CD4-positive, CD25-positive, alpha-beta regulatory T cell (primary cell): ENCODE measurements at regions not wholly inside any gene's neighbourhood (a gene's known extent, or its start where the extent isn't known, plus 50 kb on each side); places are given as distances from the start of the nearest gene placed in this dataset.

Experiments used
- ATAC-seq, 2 donors: fragments of 150-1000 bp; cut with Tn5 transposase; one replicate each; pipeline ENCODE4 v1.10.0; 2021; ENCODE audit warnings: low read depth in 2 of 2, moderate number of reproducible peaks in 2 of 2, moderate library complexity in 1 of 2
- DNase-seq, 3 donors: peaks; one replicate each; pipeline versions ENCODE4 v3.0.0 to v3.0.0-alpha.2; 2012 to 2022; ENCODE audit warnings: mixed read lengths in 1 of 3
- H3K27ac ChIP-seq: one replicate; pipeline ENCODE4 v1.7.0; 2013; ENCODE audit warnings: mild to moderate bottlenecking, low read length; ENCODE audit not compliant: insufficient read depth, poor library complexity, severe bottlenecking
- H3K27me3 ChIP-seq: one replicate; pipeline ENCODE4 v1.7.0; 2013; ENCODE audit warnings: low read length; ENCODE audit not compliant: control insufficient read depth, insufficient read depth
- H3K36me3 ChIP-seq: one replicate; pipeline ENCODE4 v1.7.0; 2013; ENCODE audit warnings: mild to moderate bottlenecking, low read length, moderate library complexity; ENCODE audit not compliant: control insufficient read depth, insufficient read depth
- H3K4me1 ChIP-seq: 2 replicates; pipeline ENCODE4 v1.7.0; 2013; ENCODE audit warnings: mild to moderate bottlenecking, low read length; ENCODE audit not compliant: insufficient read depth, control insufficient read depth, poor library complexity, severe bottlenecking
- H3K4me3 ChIP-seq: one replicate; pipeline ENCODE4 v1.7.0; 2013; ENCODE audit warnings: low read depth, mild to moderate bottlenecking, low read length, moderate library complexity
- H3K9me3 ChIP-seq, 2 experiments: 1 replicate in 1 of 2; 2 replicates in 1 of 2; pipeline ENCODE4 v1.7.0; 2013; ENCODE audit warnings: low read length in 2 of 2, mild to moderate bottlenecking in 1 of 2, moderate library complexity in 1 of 2; ENCODE audit not compliant: control insufficient read depth in 2 of 2
- H3K27ac Mint-ChIP-seq, 3 donors: one replicate each; pipeline ENCODE4 v1.8.0; 2020 to 2022; ENCODE audit warnings: mild to moderate bottlenecking in 3 of 3, mixed read lengths in 3 of 3, moderate library complexity in 2 of 3
- H3K27me3 Mint-ChIP-seq: one replicate; pipeline ENCODE4 v1.8.0; 2022; ENCODE audit warnings: mild to moderate bottlenecking, mixed read lengths
- H3K36me3 Mint-ChIP-seq: one replicate; pipeline ENCODE4 v1.8.0; 2020; ENCODE audit warnings: mixed read lengths
- H3K4me1 Mint-ChIP-seq, 4 donors: one replicate each; pipeline ENCODE4 v1.8.0; 2020 to 2022; ENCODE audit warnings: mixed read lengths in 4 of 4, mild to moderate bottlenecking in 1 of 4
- H3K4me3 Mint-ChIP-seq, 4 donors: one replicate each; pipeline ENCODE4 v1.8.0; 2020 to 2022; ENCODE audit warnings: mild to moderate bottlenecking in 4 of 4, mixed read lengths in 4 of 4, moderate library complexity in 3 of 4
- H3K9me3 Mint-ChIP-seq, 7 donors: one replicate each; pipeline ENCODE4 v1.8.0; 2020 to 2022; ENCODE audit warnings: mixed read lengths in 7 of 7, mild to moderate bottlenecking in 3 of 7, moderate library complexity in 2 of 7

DNA sequence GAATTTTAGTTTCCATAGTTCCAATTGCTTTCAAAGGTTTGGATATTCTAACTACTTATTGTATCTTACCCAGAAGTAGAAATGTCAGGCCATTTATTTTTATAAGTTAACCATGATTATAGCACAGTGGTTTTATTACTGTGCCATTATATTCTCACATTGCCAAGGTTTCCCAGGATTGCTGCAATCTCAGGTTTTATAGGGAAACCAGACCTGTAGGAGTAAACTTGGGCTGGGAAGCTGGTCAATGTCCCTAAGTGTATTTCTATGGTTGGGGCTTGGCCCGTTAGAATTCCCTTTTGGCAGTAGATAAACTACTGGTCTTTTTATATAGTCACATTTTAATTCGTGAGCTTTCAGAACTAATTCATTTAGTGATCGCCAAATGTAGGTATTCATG is 396.6 kb upstream of the KCNN2 start:
- no peak for ATAC-seq
- H3K9me3 ChIP-seq, result peaks cover 0 to 2% of the 10 kb centered on the region in 2 experiments

GRCh38 chr5:113969901-113970300 is 392.0 kb upstream of the KCNN2 start:
- Histone ChIP-seq H3K27ac (no peak overlapping the region), H3K4me3 (no peak overlapping the region), H3K9me3 (peaks cover 0 to 2% of the 10 kb centered on the region in 2 experiments), H3K27me3 (no peaks in the 10 kb centered on the region), H3K36me3 (no peaks in the 10 kb centered on the region), H3K4me1 (no peaks in the 10 kb centered on the region)
- no peak for DNase-seq
- Mint-ChIP-seq H3K36me3 (no peaks in the 10 kb centered on the region), H3K4me1 (no peaks in the 10 kb centered on the region), H3K4me3 (no peak overlapping the region), H3K27ac (no peak overlapping the region), H3K27me3 (no peaks in the 10 kb centered on the region), H3K9me3 (peaks cover 0 to 14% (median 3%) of the 10 kb centered on the region in 7 donors)
- ATAC-seq, result no peak

More for the DNA sequence above, 396.6 kb upstream of the KCNN2 start:
- no peak overlapping the region for H3K27ac ChIP-seq
- DNase-seq, result no peak
- no peaks in the 10 kb centered on the region for H3K27me3 ChIP-seq
- H3K4me3 Mint-ChIP-seq, result no peak overlapping the region
- no peaks in the 10 kb centered on the region for H3K36me3 Mint-ChIP-seq
- H3K4me1 ChIP-seq, result no peaks in the 10 kb centered on the region
- no peaks in the 10 kb centered on the region for H3K4me1 Mint-ChIP-seq
- no peaks in the 10 kb centered on the region for H3K27me3 Mint-ChIP-seq
- no peak overlapping the region for H3K4me3 ChIP-seq
- no peak overlapping the region for H3K27ac Mint-ChIP-seq
- H3K9me3 Mint-ChIP-seq, result peaks cover under 1 to 21% (median 7%) of the 10 kb centered on the region in 7 donors
- no peaks in the 10 kb centered on the region for H3K36me3 ChIP-seq

- no peaks in the 10 kb centered on the region for H3K36me3 Mint-ChIP-seq
- peaks cover 0 to 17% (median 1%) of the 10 kb centered on the region in 7 donors for H3K9me3 Mint-ChIP-seq
- ATAC-seq, result no peak
- H3K27ac Mint-ChIP-seq, result no peak overlapping the region
- no peaks in the 10 kb centered on the region for H3K4me1 Mint-ChIP-seq
- no peaks in the 10 kb centered on the region for H3K27me3 Mint-ChIP-seq
- Histone ChIP-seq H3K4me3 (no peak overlapping the region), H3K4me1 (no peaks in the 10 kb centered on the region), H3K27ac (no peak overlapping the region), H3K36me3 (no peaks in the 10 kb centered on the region), H3K9me3 (no peaks in the 10 kb centered on the region), H3K27me3 (no peaks in the 10 kb centered on the region)
- no peak overlapping the region for H3K4me3 Mint-ChIP-seq
- DNase-seq, result no peak
These were observed 390.4 kb upstream of the KCNN2 start for GRCh38 chr5:113971454-113971853.

GRCh38 chr5:113974976-113975375 is 386.9 kb upstream of the KCNN2 start:
- H3K4me1 Mint-ChIP-seq, result no peaks in the 10 kb centered on the region
- H3K27ac Mint-ChIP-seq, result no peak overlapping the region
- DNase-seq, result no peak
- Histone ChIP-seq H3K27ac (no peak overlapping the region), H3K4me1 (no peaks in the 10 kb centered on the region), H3K27me3 (no peaks in the 10 kb centered on the region), H3K36me3 (no peaks in the 10 kb centered on the region), H3K9me3 (no peaks in the 10 kb centered on the region), H3K4me3 (no peak overlapping the region)
- H3K4me3 Mint-ChIP-seq, result no peak overlapping the region
- ATAC-seq, result no peak
- no peaks in the 10 kb centered on the region for H3K27me3 Mint-ChIP-seq
- H3K9me3 Mint-ChIP-seq, result peaks cover 0 to 10% (median 0%) of the 10 kb centered on the region in 7 donors
- no peaks in the 10 kb centered on the region for H3K36me3 Mint-ChIP-seq

DNA sequence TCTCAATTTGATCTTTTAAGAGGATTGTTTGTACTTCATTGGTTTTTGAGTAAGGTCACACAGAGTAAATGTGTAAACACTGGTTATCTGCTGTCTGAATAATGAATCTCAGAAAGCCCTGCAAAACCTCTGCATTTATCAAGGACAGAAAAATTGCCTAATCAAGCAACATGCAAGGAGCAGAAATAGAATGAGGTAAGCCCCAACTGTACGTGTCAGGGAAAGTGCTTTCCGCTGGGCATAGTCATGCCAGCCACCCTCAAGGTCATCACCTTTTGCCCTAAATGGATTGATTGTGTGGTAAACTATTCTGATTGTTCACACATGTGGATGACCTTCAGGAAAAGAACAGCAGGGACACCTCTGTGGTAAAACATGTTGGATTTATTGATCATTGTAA is 376.9 kb upstream of the KCNN2 start:
- DNase-seq (no peak), ATAC-seq (no peak)
- Mint-ChIP-seq H3K4me3 (no peak overlapping the region), H3K27ac (no peak overlapping the region), H3K9me3 (peaks cover 0 to 9% (median 3%) of the 10 kb centered on the region in 7 donors), H3K4me1 (no peaks in the 10 kb centered on the region), H3K27me3 (no peaks in the 10 kb centered on the region), H3K36me3 (no peaks in the 10 kb centered on the region)
- no peak overlapping the region for H3K4me3 ChIP-seq
- H3K9me3 ChIP-seq, result no peaks in the 10 kb centered on the region
- no peak overlapping the region for H3K27ac ChIP-seq
- no peaks in the 10 kb centered on the region for H3K27me3 ChIP-seq
- no peaks in the 10 kb centered on the region for H3K36me3 ChIP-seq
- H3K4me1 ChIP-seq, result no peaks in the 10 kb centered on the region

- Mint-ChIP-seq H3K27ac (no peak overlapping the region), H3K9me3 (peaks cover 0 to 9% (median 3%) of the 10 kb centered on the region in 7 donors), H3K4me1 (no peaks in the 10 kb centered on the region), H3K36me3 (no peaks in the 10 kb centered on the region), H3K27me3 (no peaks in the 10 kb centered on the region), H3K4me3 (no peak overlapping the region)
- H3K36me3 ChIP-seq, result no peaks in the 10 kb centered on the region
- H3K4me1 ChIP-seq, result no peaks in the 10 kb centered on the region
- H3K27ac ChIP-seq, result no peak overlapping the region
- no peak overlapping the region for H3K4me3 ChIP-seq
- ATAC-seq (no peak), DNase-seq (no peak)
- H3K9me3 ChIP-seq, result no peaks in the 10 kb centered on the region
- H3K27me3 ChIP-seq, result no peaks in the 10 kb centered on the region
These were observed 376.4 kb upstream of the KCNN2 start for GRCh38 chr5:113985505-113985904.

DNA sequence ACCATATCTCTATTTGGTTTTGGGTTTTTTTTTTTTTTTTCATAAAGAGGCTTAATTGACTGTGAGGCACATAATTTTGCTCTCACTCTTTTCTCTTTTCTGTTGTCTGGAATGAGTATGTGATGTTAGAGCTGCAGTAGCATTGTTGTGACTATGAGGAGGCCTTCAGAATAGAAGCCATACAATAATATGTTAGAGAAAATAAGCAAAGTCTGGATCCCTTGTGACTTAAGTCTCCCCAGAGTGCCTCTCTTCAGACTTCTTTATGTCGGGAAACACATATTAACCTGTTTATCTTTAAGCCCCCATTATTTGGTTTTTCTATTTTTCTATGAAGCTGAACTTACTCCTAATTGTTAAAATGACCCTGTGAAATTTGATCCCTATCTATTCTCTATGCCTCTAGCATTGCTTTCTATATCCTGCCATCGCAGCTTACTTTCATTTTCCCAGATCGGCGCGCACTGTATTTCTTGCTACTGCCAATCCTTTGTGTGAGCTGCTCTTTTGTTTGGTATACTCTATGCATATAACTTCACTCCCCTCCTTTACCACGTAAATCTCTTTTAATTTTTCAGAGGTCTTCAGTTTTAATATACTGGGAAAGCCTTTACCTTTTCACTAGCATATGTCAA is 372.5 kb upstream of the KCNN2 start:
- H3K27ac Mint-ChIP-seq, result no peak overlapping the region
- peaks cover 0 to 7% (median 3%) of the 10 kb centered on the region in 7 donors for H3K9me3 Mint-ChIP-seq
- H3K36me3 Mint-ChIP-seq, result no peaks in the 10 kb centered on the region
- no peaks in the 10 kb centered on the region for H3K27me3 Mint-ChIP-seq
- Histone ChIP-seq H3K36me3 (no peaks in the 10 kb centered on the region), H3K27ac (no peak overlapping the region), H3K4me1 (no peaks in the 10 kb centered on the region), H3K27me3 (no peaks in the 10 kb centered on the region), H3K4me3 (no peak overlapping the region), H3K9me3 (no peaks in the 10 kb centered on the region)
- no peak overlapping the region for H3K4me3 Mint-ChIP-seq
- no peaks in the 10 kb centered on the region for H3K4me1 Mint-ChIP-seq
- no peak for ATAC-seq
- no peak for DNase-seq

DNA sequence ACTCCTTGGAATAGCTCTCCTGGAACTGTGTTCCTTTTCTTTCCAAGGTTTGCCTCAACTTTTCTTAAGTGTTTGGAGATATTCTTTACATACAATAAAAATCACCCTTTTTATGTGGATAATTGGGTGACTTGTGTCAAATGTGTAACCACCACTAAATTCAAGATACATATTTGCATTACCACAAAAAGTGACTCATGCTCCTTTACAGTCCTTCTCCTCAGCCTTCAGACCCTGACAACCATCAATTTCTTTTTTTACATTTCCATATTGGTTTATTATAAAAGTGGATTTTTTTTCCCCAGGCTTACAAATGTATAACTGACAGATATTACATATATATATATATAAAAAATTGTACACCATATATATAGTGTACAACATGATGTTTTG is 372.0 kb upstream of the KCNN2 start:
- DNase-seq (no peak), ATAC-seq (no peak)
- Mint-ChIP-seq H3K36me3 (no peaks in the 10 kb centered on the region), H3K9me3 (peaks cover 0 to 7% (median 4%) of the 10 kb centered on the region in 7 donors), H3K27me3 (no peaks in the 10 kb centered on the region), H3K27ac (no peak overlapping the region), H3K4me3 (no peak overlapping the region), H3K4me1 (no peaks in the 10 kb centered on the region)
- no peak overlapping the region for H3K27ac ChIP-seq
- H3K27me3 ChIP-seq, result no peaks in the 10 kb centered on the region
- no peaks in the 10 kb centered on the region for H3K4me1 ChIP-seq
- H3K36me3 ChIP-seq, result no peaks in the 10 kb centered on the region
- H3K4me3 ChIP-seq, result no peak overlapping the region
- no peaks in the 10 kb centered on the region for H3K9me3 ChIP-seq
